Naive B cell (primary cell): ENCODE measurements at regions not wholly inside any gene's neighbourhood (a gene's known extent, or its start where the extent isn't known, plus 50 kb on each side); places are given as distances from the start of the nearest gene placed in this dataset.

Experiments
- ATAC-seq, 2 donors: fragments of 150-1000 bp; cut with Tn5 transposase; 2 replicates each; pipeline ENCODE4 v1.10.0; 2021; ENCODE audit warnings: low read depth in 2 of 2, mild to moderate bottlenecking in 2 of 2, moderate library complexity in 2 of 2
- DNase-seq: peaks from one replicate; pipeline ENCODE4 v3.0.0; 2022
- H3K27ac Mint-ChIP-seq, 6 donors: one replicate each; pipeline ENCODE4 v1.8.0; 2020 to 2022; ENCODE audit warnings: mild to moderate bottlenecking in 6 of 6, mixed read lengths in 6 of 6, moderate library complexity in 5 of 6, inconsistent platforms in 2 of 6
- H3K27me3 Mint-ChIP-seq, 3 donors: one replicate each; pipeline ENCODE4 v1.8.0; 2021 to 2022; ENCODE audit warnings: mixed read lengths in 3 of 3, mild to moderate bottlenecking in 1 of 3
- H3K36me3 Mint-ChIP-seq, 2 donors: one replicate each; pipeline ENCODE4 v1.8.0; 2020 to 2022; ENCODE audit warnings: mixed read lengths in 2 of 2, inconsistent platforms in 1 of 2, mild to moderate bottlenecking in 1 of 2
- H3K4me1 Mint-ChIP-seq, 3 donors: one replicate each; pipeline ENCODE4 v1.8.0; 2020 to 2022; ENCODE audit warnings: mixed read lengths in 3 of 3, inconsistent platforms in 1 of 3, mild to moderate bottlenecking in 1 of 3, moderate library complexity in 1 of 3
- H3K4me3 Mint-ChIP-seq, 8 donors: one replicate each; pipeline ENCODE4 v1.8.0; 2020 to 2022; ENCODE audit warnings: mild to moderate bottlenecking in 8 of 8, mixed read lengths in 8 of 8, moderate library complexity in 8 of 8, inconsistent platforms in 2 of 8
- H3K9me3 Mint-ChIP-seq, 7 donors: one replicate each; pipeline ENCODE4 v1.8.0; 2020 to 2022; ENCODE audit warnings: mixed read lengths in 7 of 7, mild to moderate bottlenecking in 5 of 7, inconsistent platforms in 2 of 7, moderate library complexity in 1 of 7

GRCh38 chr1:5225707-5226704 lies 571.6 kb downstream of the AJAP1 start:
- Mint-ChIP-seq H3K9me3 (peaks cover 0 to 6% (median 0%) of the 10 kb centered on the region in 7 donors), H3K36me3 (no peaks in the 10 kb centered on the region), H3K4me1 (no peaks in the 10 kb centered on the region), H3K27ac (no peak overlapping the region), H3K27me3 (peaks cover 23 to 38% (median 30%) of the 10 kb centered on the region in 3 donors), H3K4me3 (no peak overlapping the region)
- no peak for ATAC-seq
- no peak for DNase-seq

- Mint-ChIP-seq H3K4me3 (no peak overlapping the region), H3K4me1 (no peaks in the 10 kb centered on the region), H3K9me3 (peaks cover 0 to 6% (median 0%) of the 10 kb centered on the region in 7 donors), H3K36me3 (no peaks in the 10 kb centered on the region), H3K27me3 (peaks cover 19 to 29% (median 24%) of the 10 kb centered on the region in 3 donors), H3K27ac (no peak overlapping the region)
- ATAC-seq (no peak), DNase-seq (no peak)
Observed at GRCh38 chr1:5223206-5223605, 568.8 kb downstream of the AJAP1 start.

- Mint-ChIP-seq H3K9me3 (peaks cover 0 to 6% (median 1%) of the 10 kb centered on the region in 7 donors), H3K27ac (no peak overlapping the region), H3K27me3 (peaks cover 14 to 28% (median 18%) of the 10 kb centered on the region in 3 donors), H3K4me1 (no peaks in the 10 kb centered on the region), H3K36me3 (no peaks in the 10 kb centered on the region), H3K4me3 (no peak overlapping the region)
- ATAC-seq, result no peak
- DNase-seq, result no peak
Observed at GRCh38 chr1:5222626-5223025, 568.2 kb downstream of the AJAP1 start.

- Mint-ChIP-seq H3K27ac (peak overlapping the region in 1 of 6 donors; percentile 46), H3K4me3 (no peak overlapping the region), H3K9me3 (peaks cover 0 to 6% (median 1%) of the 10 kb centered on the region in 7 donors), H3K27me3 (peaks cover 14 to 27% (median 17%) of the 10 kb centered on the region in 3 donors), H3K4me1 (no peaks in the 10 kb centered on the region), H3K36me3 (no peaks in the 10 kb centered on the region)
- no peak for ATAC-seq
- no peak for DNase-seq
Observed at GRCh38 chr1:5221451-5221850, 567.0 kb downstream of the AJAP1 start.

- H3K4me1 Mint-ChIP-seq, result no peaks in the 10 kb centered on the region
- no peaks in the 10 kb centered on the region for H3K36me3 Mint-ChIP-seq
- H3K27ac Mint-ChIP-seq, result no peak overlapping the region
- no peak overlapping the region for H3K4me3 Mint-ChIP-seq
- ATAC-seq (no peak), DNase-seq (no peak)
- H3K27me3 Mint-ChIP-seq, result peaks cover 12 to 23% (median 13%) of the 10 kb centered on the region in 3 donors
- H3K9me3 Mint-ChIP-seq, result peaks cover 0 to 6% (median 1%) of the 10 kb centered on the region in 7 donors
Observed at GRCh38 chr1:5220821-5221220, 566.4 kb downstream of the AJAP1 start.

GRCh38 chr1:5220421-5220820 lies 566.0 kb downstream of the AJAP1 start:
- Mint-ChIP-seq H3K36me3 (no peaks in the 10 kb centered on the region), H3K4me3 (no peak overlapping the region), H3K9me3 (peaks cover 0 to 6% (median 1%) of the 10 kb centered on the region in 7 donors), H3K27me3 (peaks cover 8 to 19% (median 9%) of the 10 kb centered on the region in 3 donors), H3K4me1 (no peaks in the 10 kb centered on the region), H3K27ac (no peak overlapping the region)
- ATAC-seq (no peak), DNase-seq (no peak)

GRCh38 chr1:5200006-5200405 lies 545.6 kb downstream of the AJAP1 start:
- Mint-ChIP-seq H3K4me3 (no peak overlapping the region), H3K9me3 (peaks cover 0 to 7% (median 0%) of the 10 kb centered on the region in 7 donors), H3K27me3 (peaks cover 0 to 5% (median 0%) of the 10 kb centered on the region in 3 donors), H3K36me3 (no peaks in the 10 kb centered on the region), H3K27ac (no peak overlapping the region), H3K4me1 (no peaks in the 10 kb centered on the region)
- ATAC-seq, result no peak
- DNase-seq, result no peak

GRCh38 chr1:5198328-5198727 lies 543.9 kb downstream of the AJAP1 start:
- Mint-ChIP-seq H3K36me3 (no peaks in the 10 kb centered on the region), H3K4me1 (no peaks in the 10 kb centered on the region), H3K4me3 (no peak overlapping the region), H3K27ac (peak overlapping the region in 1 of 6 donors; percentile 54), H3K9me3 (peaks cover 0 to 7% (median 0%) of the 10 kb centered on the region in 7 donors), H3K27me3 (peaks cover 0 to 5% (median 0%) of the 10 kb centered on the region in 3 donors)
- DNase-seq (no peak), ATAC-seq (no peak)

GRCh38 chr1:5191470-5191869 lies 537.1 kb downstream of the AJAP1 start:
- DNase-seq (no peak), ATAC-seq (no peak)
- Mint-ChIP-seq H3K4me1 (no peaks in the 10 kb centered on the region), H3K9me3 (peaks cover 0 to 3% (median 0%) of the 10 kb centered on the region in 7 donors), H3K27me3 (no peaks in the 10 kb centered on the region), H3K36me3 (no peaks in the 10 kb centered on the region), H3K27ac (no peak overlapping the region), H3K4me3 (no peak overlapping the region)

- DNase-seq, result no peak
- H3K27ac Mint-ChIP-seq, result no peak overlapping the region
- H3K9me3 Mint-ChIP-seq, result no peaks in the 10 kb centered on the region
- ATAC-seq, result no peak
- peaks cover 0 to 4% (median 0%) of the 10 kb centered on the region in 3 donors for H3K27me3 Mint-ChIP-seq
- H3K4me1 Mint-ChIP-seq, result no peaks in the 10 kb centered on the region
- H3K36me3 Mint-ChIP-seq, result no peaks in the 10 kb centered on the region
- no peak overlapping the region for H3K4me3 Mint-ChIP-seq
Observed at GRCh38 chr1:5189384-5189783, 535.0 kb downstream of the AJAP1 start.

GRCh38 chr1:5165762-5166161 lies 511.4 kb downstream of the AJAP1 start:
- Mint-ChIP-seq H3K27ac (no peak overlapping the region), H3K36me3 (no peaks in the 10 kb centered on the region), H3K9me3 (peaks cover 0 to 13% (median 4%) of the 10 kb centered on the region in 7 donors), H3K4me1 (no peaks in the 10 kb centered on the region), H3K4me3 (no peak overlapping the region), H3K27me3 (peaks cover 4 to 16% (median 4%) of the 10 kb centered on the region in 3 donors)
- no peak for DNase-seq
- no peak for ATAC-seq

- H3K27me3 Mint-ChIP-seq, result peaks cover 4 to 16% (median 4%) of the 10 kb centered on the region in 3 donors
- H3K9me3 Mint-ChIP-seq, result peaks cover 0 to 14% (median 0%) of the 10 kb centered on the region in 7 donors
- no peak overlapping the region for H3K27ac Mint-ChIP-seq
- ATAC-seq (no peak), DNase-seq (no peak)
- no peaks in the 10 kb centered on the region for H3K36me3 Mint-ChIP-seq
- no peak overlapping the region for H3K4me3 Mint-ChIP-seq
- H3K4me1 Mint-ChIP-seq, result no peaks in the 10 kb centered on the region
Observed at GRCh38 chr1:5164158-5164557, 509.7 kb downstream of the AJAP1 start.

- Mint-ChIP-seq H3K4me3 (no peak overlapping the region), H3K27me3 (peaks cover 4 to 14% (median 11%) of the 10 kb centered on the region in 3 donors), H3K9me3 (peaks cover 0 to 11% (median 3%) of the 10 kb centered on the region in 7 donors), H3K36me3 (no peaks in the 10 kb centered on the region), H3K4me1 (no peaks in the 10 kb centered on the region), H3K27ac (no peak overlapping the region)
- DNase-seq (no peak), ATAC-seq (no peak)
Observed at GRCh38 chr1:5161372-5161771, 507.0 kb downstream of the AJAP1 start.

- DNase-seq (no peak), ATAC-seq (no peak)
- H3K4me3 Mint-ChIP-seq, result no peak overlapping the region
- peaks cover 0 to 27% (median 16%) of the 10 kb centered on the region in 7 donors for H3K9me3 Mint-ChIP-seq
- no peaks in the 10 kb centered on the region for H3K4me1 Mint-ChIP-seq
- H3K27ac Mint-ChIP-seq, result no peak overlapping the region
- peaks cover 4 to 11% (median 7%) of the 10 kb centered on the region in 3 donors for H3K27me3 Mint-ChIP-seq
- H3K36me3 Mint-ChIP-seq, result peaks cover 0 to 5% of the 10 kb centered on the region in 2 donors
Observed at GRCh38 chr1:5157175-5157574, 502.8 kb downstream of the AJAP1 start.
